Panc1 (cell line): ENCODE measurements at regions not wholly inside any gene's neighbourhood (a gene's known extent, or its start where the extent isn't known, plus 50 kb on each side); places are given as distances from the start of the nearest gene placed in this dataset.

ENCODE experiments used
- CTCF ChIP-seq: fragments of 450-650 bp; IDR thresholded peaks from 2 replicates; pipeline ENCODE4 v1.5.1; 2017; ENCODE audit warnings: mild to moderate bottlenecking
- POLR2AphosphoS5 ChIP-seq: IDR thresholded peaks from 2 replicates; pipeline ENCODE4 v1.6.1; 2012; ENCODE audit warnings: mild to moderate bottlenecking, low read depth, low read length, moderate library complexity
- REST ChIP-seq, 2 experiments: IDR thresholded peaks; 2 replicates each; pipeline ENCODE4 v1.6.1; 2011 to 2012; ENCODE audit warnings: low read depth in 2 of 2, control low read depth in 1 of 2, low read length in 1 of 2, mild to moderate bottlenecking in 1 of 2, moderate library complexity in 1 of 2; ENCODE audit not compliant: insufficient read depth in 1 of 2
- SIN3A ChIP-seq: IDR thresholded peaks from 2 replicates; pipeline ENCODE4 v1.6.1; 2012; ENCODE audit warnings: low read depth, mild to moderate bottlenecking, low read length, moderate library complexity, borderline replicate concordance; ENCODE audit not compliant: insufficient read depth

GRCh38 chr4:138329506-138330070 is 87.4 kb upstream of the SLC7A11 start:
- TF ChIP-seq CTCF (no peak), REST (IDR thresholded peaks at IDR 0.05; ENCODE audit: insufficient read depth in 1 of 2, low read depth in 2 of 2, low read length in 1 of 2) (no peak), SIN3A (no peak), POLR2AphosphoS5 (no peak)
